ENCODE measurements at regions not wholly inside any gene's neighbourhood (a gene's known extent, or its start where the extent isn't known, plus 50 kb on each side); places are given as distances from the start of the nearest gene placed in this dataset.
"Not testable (repeated sequence)": the region's sequence is repeated elsewhere in the genome, so short reads cannot be mapped to it uniquely, and the experiment has no call there.

DNA sequence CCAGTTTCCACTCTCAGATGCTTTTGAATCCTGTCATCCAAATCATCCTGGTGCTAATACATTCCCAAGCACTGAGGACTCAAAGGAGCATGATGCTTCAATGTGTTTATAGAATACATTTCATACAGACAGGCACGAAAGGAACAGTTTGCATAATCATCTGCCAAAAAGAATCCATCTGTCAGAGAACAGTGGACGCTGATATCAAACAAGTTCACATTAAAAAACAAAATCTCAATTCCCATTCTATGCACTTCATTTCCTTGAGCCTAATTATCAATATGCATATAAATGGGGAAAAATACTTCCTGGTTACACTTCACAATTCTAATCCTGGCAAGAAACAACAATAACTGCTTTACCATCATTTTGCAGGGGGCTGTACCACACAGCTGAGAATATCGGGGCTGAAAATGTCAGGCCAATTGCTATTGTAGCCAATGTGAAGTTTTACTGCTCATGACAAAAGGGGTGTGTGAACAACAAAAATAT, 125.5 kb upstream of the FAM174A start:
- H3K36me3 ChIP-seq (ENCODE audit: insufficient read depth, low read length) = no peaks in the 10 kb centered on the region
- H3K9me3 ChIP-seq (ENCODE audit: low read depth, low read length) = no peaks in the 10 kb centered on the region
- TF ChIP-seq EZH2 (IDR thresholded peaks at IDR 0.05) (no peak), POLR2AphosphoS5 (IDR thresholded peaks at IDR 0.05; ENCODE audit: borderline replicate concordance, low read depth, low read length) (no peak), FOXP2 (optimal IDR thresholded peaks at IDR 0.05; ENCODE audit: control extremely low read depth, extremely low read length, insufficient read depth) (no peak)
- H3K4me3 ChIP-seq = no peak overlapping the region
- no peak overlapping the region for H3K27ac ChIP-seq
- DNase-seq (ENCODE audit: low read depth, low spot score) = no peak
- no peak overlapping the region for H3K9ac ChIP-seq (ENCODE audit: insufficient read length)

DNA sequence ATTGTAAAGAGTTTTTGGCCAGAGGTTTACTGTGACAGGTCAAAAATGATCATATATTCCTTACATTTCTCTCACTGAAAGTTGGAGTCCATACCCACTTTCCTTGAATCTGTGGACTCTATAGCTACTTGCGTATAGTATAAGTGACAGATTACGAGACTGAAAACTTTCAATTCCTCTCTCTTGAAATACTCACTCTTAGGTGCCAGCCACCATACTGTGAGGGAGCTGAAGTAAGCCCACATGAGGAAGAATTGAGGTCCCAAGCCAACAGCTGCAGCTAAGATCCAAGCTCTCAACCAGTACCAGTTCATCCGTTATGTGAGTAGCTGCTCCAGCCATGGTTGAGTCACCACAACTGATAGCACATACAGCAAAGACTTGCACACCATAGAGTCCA, 128.1 kb upstream of the FAM174A start:
- no peak overlapping the region for H3K27ac ChIP-seq
- no peaks in the 10 kb centered on the region for H3K9me3 ChIP-seq (ENCODE audit: low read depth, low read length)
- DNase-seq (ENCODE audit: low read depth, low spot score) = no peak
- no peaks in the 10 kb centered on the region for H3K36me3 ChIP-seq (ENCODE audit: insufficient read depth, low read length)
- no peak overlapping the region for H3K9ac ChIP-seq (ENCODE audit: insufficient read length)
- H3K4me3 ChIP-seq = no peak overlapping the region
- TF ChIP-seq EZH2 (IDR thresholded peaks at IDR 0.05) (no peak), FOXP2 (optimal IDR thresholded peaks at IDR 0.05; ENCODE audit: control extremely low read depth, extremely low read length, insufficient read depth) (no peak), POLR2AphosphoS5 (IDR thresholded peaks at IDR 0.05; ENCODE audit: borderline replicate concordance, low read depth, low read length) (no peak)

DNA sequence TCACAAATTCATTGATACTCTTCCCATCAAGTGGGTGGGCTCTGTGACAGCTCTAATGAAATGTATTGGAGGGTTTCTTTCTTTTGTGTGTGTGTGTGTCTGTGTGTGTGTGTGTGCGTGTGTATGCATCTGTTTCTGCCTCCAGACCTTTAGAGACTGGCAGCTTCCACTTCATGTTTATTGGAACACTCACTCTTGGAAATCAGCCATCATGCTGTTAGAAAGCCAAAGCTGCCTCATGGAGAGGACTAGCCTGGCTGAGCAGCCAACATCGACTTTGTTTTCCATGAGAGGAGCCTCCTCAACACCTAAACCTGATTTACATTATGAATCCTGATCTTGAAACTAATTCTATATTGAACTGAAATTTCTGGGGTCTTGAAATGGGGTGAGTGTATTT, 128.5 kb upstream of the FAM174A start:
- no peak for DNase-seq (ENCODE audit: low read depth, low spot score)
- no peaks in the 10 kb centered on the region for H3K9me3 ChIP-seq (ENCODE audit: low read depth, low read length)
- no peaks in the 10 kb centered on the region for H3K36me3 ChIP-seq (ENCODE audit: insufficient read depth, low read length)
- no peak overlapping the region for H3K27ac ChIP-seq
- H3K9ac ChIP-seq (ENCODE audit: insufficient read length) = no peak overlapping the region
- TF ChIP-seq FOXP2 (optimal IDR thresholded peaks at IDR 0.05; ENCODE audit: control extremely low read depth, extremely low read length, insufficient read depth) (no peak), POLR2AphosphoS5 (IDR thresholded peaks at IDR 0.05; ENCODE audit: borderline replicate concordance, low read depth, low read length) (no peak), EZH2 (IDR thresholded peaks at IDR 0.05) (no peak)
- H3K4me3 ChIP-seq = no peak overlapping the region

DNA sequence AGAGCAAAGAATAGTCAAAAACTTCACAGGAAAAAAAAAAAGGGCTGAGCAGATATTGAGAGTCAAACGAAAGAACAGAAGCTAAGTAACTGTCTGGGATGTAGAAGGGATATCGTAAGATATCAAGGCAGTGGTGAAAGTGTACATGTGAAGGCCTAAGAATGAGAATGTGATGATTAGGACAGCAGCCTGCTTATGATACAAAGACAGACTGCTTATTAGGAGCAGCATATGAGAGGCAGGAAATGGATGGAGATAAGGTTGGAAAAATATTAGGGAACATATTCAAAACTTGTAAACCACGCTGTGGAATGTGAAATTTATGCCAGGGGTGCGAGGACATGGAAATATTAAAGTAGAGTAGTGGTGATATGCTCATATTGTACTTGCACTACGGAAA, 133.1 kb upstream of the FAM174A start:
- TF ChIP-seq EZH2 (IDR thresholded peaks at IDR 0.05) (no peak), FOXP2 (optimal IDR thresholded peaks at IDR 0.05; ENCODE audit: control extremely low read depth, extremely low read length, insufficient read depth) (no peak), POLR2AphosphoS5 (IDR thresholded peaks at IDR 0.05; ENCODE audit: borderline replicate concordance, low read depth, low read length) (no peak)
- H3K36me3 ChIP-seq (ENCODE audit: insufficient read depth, low read length) = no peaks in the 10 kb centered on the region
- no peak for DNase-seq (ENCODE audit: low read depth, low spot score)
- H3K9ac ChIP-seq (ENCODE audit: insufficient read length) = no peak overlapping the region
- H3K9me3 ChIP-seq (ENCODE audit: low read depth, low read length) = no peaks in the 10 kb centered on the region
- no peak overlapping the region for H3K4me3 ChIP-seq
- no peak overlapping the region for H3K27ac ChIP-seq

DNA sequence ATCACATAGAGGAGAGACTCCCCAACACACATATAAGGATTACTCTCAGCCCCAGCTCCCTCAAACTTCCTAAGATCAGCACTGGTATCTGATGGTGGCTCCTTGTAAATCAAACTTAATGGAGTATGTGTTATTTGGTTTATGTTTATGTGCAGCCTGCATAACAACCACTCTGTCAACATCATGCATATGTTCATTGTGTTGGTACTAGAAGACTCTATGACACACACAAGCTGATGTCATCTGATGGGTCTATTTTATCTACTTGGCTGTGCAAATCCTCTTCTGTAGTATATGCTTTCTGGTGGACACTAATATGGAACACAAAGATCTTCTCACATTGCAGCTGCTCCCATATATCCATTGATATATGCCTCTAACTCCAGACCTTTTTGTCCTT, 134.0 kb upstream of the FAM174A start:
- H3K9me3 ChIP-seq (ENCODE audit: low read depth, low read length) = no peaks in the 10 kb centered on the region
- no peak overlapping the region for H3K4me3 ChIP-seq
- no peak overlapping the region for H3K9ac ChIP-seq (ENCODE audit: insufficient read length)
- no peak overlapping the region for H3K27ac ChIP-seq
- no peak for DNase-seq (ENCODE audit: low read depth, low spot score)
- no peaks in the 10 kb centered on the region for H3K36me3 ChIP-seq (ENCODE audit: insufficient read depth, low read length)
- TF ChIP-seq FOXP2 (optimal IDR thresholded peaks at IDR 0.05; ENCODE audit: control extremely low read depth, extremely low read length, insufficient read depth) = no peak
- TF ChIP-seq POLR2AphosphoS5 (IDR thresholded peaks at IDR 0.05; ENCODE audit: borderline replicate concordance, low read depth, low read length) = no peak
- no peak for TF ChIP-seq EZH2 (IDR thresholded peaks at IDR 0.05)

DNA sequence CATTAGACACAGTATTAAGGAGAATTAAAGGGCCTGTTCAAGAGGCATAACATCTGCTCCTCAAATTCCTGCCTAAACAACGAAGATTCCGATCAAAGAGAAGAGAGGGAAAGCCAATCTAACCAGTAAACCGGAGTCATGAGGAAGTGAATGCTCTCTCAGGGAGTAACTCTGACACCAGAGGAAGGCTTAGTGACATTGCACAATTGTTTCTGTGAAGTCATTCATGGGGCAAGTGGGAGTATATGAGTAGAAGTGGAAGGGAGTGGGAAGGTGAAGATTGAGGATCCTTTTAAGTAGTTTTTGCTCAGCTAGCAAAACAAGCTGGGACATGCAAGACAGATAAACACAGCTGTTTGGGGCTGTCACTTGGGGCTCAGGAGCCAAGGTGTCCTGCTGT, 136.4 kb upstream of the FAM174A start:
- not testable (repeated sequence) for H3K4me3 ChIP-seq; H3K27ac ChIP-seq; DNase-seq (ENCODE audit: low read depth, low spot score); H3K9me3 ChIP-seq (ENCODE audit: low read depth, low read length); H3K9ac ChIP-seq (ENCODE audit: insufficient read length); H3K36me3 ChIP-seq (ENCODE audit: insufficient read depth, low read length)

DNA sequence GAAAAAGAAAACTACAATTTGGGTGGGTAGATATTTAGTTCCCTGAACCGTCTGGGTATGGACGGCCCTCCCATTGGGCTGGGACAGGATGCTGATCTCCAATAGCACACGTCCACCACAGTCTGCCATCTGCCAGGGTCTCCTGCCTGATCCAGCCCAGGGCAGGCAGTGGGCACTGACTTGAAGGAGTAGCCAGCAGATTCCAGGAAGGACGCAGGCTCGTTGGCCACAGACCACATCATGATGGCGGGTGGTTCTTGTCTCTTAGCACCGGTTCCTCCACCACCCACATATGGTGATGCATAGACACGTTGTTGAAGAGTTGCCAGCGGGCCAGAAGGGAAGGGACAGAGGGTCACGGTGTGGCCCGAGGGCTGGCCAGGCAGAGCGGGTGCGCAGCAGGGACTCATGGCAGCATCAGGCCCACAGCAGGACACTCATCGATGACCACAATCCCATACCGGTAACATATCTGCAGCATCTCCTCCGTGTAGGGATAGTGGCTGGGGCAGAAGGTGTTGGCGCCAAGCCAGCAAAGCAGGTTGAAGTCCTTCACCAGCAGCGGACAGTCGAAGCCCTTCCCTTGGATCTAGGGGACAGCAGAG, 155.8 kb upstream of the FAM174A start:
- not testable (repeated sequence) for DNase-seq (ENCODE audit: low read depth, low spot score); H3K9ac ChIP-seq (ENCODE audit: insufficient read length); H3K27ac ChIP-seq; H3K4me3 ChIP-seq; H3K9me3 ChIP-seq (ENCODE audit: low read depth, low read length); H3K36me3 ChIP-seq (ENCODE audit: insufficient read depth, low read length)

DNA sequence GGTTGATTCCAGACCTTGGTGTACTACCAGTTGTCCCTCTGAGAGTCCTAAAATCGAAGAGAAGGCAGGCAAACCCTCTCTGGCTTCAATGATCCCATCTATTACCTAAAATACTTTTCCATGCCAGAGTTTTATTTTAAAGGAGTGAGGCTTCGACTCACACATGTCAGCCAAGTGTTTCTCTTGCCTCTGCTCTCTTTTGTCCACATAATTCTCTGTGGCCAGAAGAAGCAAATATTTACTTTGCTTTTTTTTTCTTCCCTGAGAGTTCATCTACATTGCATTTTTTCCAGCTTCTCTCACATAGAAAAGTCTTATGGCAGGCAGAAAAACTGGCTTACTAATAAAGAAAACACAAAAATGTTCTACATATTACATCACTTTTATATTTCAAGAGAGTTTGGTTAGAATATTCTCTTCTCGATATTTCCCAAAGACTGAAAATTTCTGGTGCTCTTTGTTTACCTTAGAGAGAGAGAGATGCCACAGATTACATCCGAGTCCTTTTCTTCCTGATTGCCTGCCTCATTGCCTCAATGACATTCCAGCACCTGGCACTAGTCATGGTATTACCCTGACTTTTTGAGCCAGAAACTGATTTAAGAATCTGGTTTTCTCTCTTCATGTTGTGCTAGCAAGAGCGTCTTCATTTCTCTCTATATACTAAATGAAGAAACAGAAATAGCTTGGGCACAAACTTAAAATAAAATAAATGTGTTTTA, 170.3 kb upstream of the FAM174A start:
- not testable (repeated sequence) for DNase-seq (ENCODE audit: low read depth, low spot score); H3K27ac ChIP-seq; H3K9me3 ChIP-seq (ENCODE audit: low read depth, low read length); H3K4me3 ChIP-seq; H3K36me3 ChIP-seq (ENCODE audit: insufficient read depth, low read length); H3K9ac ChIP-seq (ENCODE audit: insufficient read length)

DNA sequence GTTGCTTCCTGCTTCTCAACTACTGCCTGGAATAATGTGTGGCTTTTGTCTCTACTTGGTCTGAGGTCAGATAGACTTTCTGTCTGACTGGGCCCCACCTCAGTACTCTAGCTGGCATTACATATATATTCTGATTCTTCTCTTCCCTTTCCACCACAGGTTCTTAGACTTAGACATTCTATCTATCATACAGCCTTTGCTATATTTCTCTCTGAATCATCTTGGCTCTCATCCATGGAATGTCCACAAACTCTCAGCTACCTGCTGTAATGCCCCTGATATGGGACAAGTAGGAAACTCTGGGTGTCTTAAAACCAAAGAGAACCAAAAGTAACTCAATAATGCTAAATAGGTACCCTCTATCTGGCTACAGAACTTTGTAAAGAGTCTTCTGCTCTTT, 170.8 kb upstream of the FAM174A start:
- not testable (repeated sequence) for H3K36me3 ChIP-seq (ENCODE audit: insufficient read depth, low read length); H3K4me3 ChIP-seq; DNase-seq (ENCODE audit: low read depth, low spot score); H3K27ac ChIP-seq; H3K9me3 ChIP-seq (ENCODE audit: low read depth, low read length); H3K9ac ChIP-seq (ENCODE audit: insufficient read length)

DNA sequence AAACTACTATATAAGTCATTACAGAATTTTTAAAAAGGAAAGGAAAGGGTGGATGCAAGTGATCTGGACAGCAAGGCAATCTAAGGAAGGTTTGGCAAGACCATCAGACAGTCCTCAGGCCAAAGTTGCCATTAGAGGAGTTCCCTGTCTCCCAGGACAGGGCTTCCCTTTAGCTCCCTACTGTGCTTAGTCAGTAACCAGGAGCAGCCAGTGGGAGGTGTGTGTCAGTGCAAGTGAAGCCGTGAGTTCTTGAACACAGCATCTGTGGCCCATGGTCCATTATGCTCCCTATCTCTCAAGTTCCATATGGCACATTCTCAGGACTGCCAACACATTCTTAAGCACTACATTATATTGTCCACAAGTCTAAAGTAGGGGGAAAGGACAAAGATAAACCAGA, 175.2 kb upstream of the FAM174A start:
- H3K27ac ChIP-seq; H3K4me3 ChIP-seq; H3K9ac ChIP-seq (ENCODE audit: insufficient read length); H3K36me3 ChIP-seq (ENCODE audit: insufficient read depth, low read length); DNase-seq (ENCODE audit: low read depth, low spot score); H3K9me3 ChIP-seq (ENCODE audit: low read depth, low read length): not testable (repeated sequence)

DNA sequence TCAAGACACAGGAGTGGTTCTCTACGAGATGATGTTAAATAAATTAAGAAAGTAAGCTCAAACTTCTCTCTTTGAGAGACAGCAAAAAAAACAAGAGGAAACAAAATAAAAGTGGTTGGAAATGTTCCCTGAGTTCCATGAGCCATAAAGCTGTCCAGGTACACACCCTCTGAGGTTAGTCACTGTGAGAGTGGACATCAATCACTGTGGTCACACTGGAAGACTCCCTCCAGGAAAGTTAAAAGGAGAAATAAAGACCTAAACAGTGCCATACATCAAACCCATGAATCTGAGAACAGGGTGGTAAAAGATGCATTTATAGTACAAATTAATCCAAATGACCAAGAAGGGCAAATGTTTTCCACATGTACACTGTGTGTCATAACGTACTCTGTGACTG, 188.9 kb upstream of the FAM174A start:
- H3K27ac ChIP-seq; H3K9me3 ChIP-seq (ENCODE audit: low read depth, low read length); DNase-seq (ENCODE audit: low read depth, low spot score); H3K9ac ChIP-seq (ENCODE audit: insufficient read length); H3K4me3 ChIP-seq; H3K36me3 ChIP-seq (ENCODE audit: insufficient read depth, low read length): not testable (repeated sequence)

DNA sequence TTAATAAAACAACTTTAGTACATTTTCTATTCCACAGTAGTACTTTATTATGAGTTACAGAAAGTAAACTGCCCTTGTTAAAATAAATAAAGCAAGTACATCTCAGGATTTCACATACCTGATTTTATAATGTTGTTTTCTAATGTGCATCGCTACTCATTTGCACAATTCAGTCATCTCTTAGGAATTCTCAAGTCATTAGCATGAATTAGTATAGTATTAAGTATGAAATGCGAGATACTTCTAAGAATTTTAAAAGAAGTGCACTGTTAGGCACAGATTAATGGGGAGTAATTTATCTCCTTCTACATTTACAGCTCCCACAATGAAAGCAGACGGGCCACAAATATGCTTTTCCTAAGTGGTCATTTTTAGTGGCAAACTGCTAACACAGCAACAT, 193.7 kb upstream of the FAM174A start:
- not testable (repeated sequence) for DNase-seq (ENCODE audit: low read depth, low spot score); H3K4me3 ChIP-seq; H3K36me3 ChIP-seq (ENCODE audit: insufficient read depth, low read length); H3K27ac ChIP-seq; H3K9me3 ChIP-seq (ENCODE audit: low read depth, low read length); H3K9ac ChIP-seq (ENCODE audit: insufficient read length)
